GM12873 (cell line): ENCODE measurements at regions not wholly inside any gene's neighbourhood (a gene's known extent, or its start where the extent isn't known, plus 50 kb on each side); places are given as distances from the start of the nearest gene placed in this dataset.

Experiments used
- CTCF ChIP-seq: IDR thresholded peaks from 2 replicates; pipeline ENCODE4 v1.5.1; 2012; ENCODE audit warnings: low read depth, mild to moderate bottlenecking, moderate library complexity, low read length, control low read depth; ENCODE audit not compliant: insufficient read depth; ENCODE audit errors: missing control alignments

- TF ChIP-seq CTCF: no peak
Observed at GRCh38 chr14:22113401-22113800, 439.8 kb upstream of the OR4E1 start.

GRCh38 chr14:22112004-22112403 is 438.4 kb upstream of the OR4E1 start:
- TF ChIP-seq CTCF: peak; percentile 70

GRCh38 chr14:22107753-22108152 is 434.1 kb upstream of the OR4E1 start:
- TF ChIP-seq CTCF: no peak

- no peak for TF ChIP-seq CTCF
Observed at GRCh38 chr14:22106700-22107697, 433.4 kb upstream of the OR4E1 start.

- no peak for TF ChIP-seq CTCF
Observed at GRCh38 chr14:22105624-22106006, 432.0 kb upstream of the OR4E1 start.

GRCh38 chr14:22105006-22105623 is 431.5 kb upstream of the OR4E1 start:
- no peak for TF ChIP-seq CTCF

- TF ChIP-seq CTCF: peak; percentile 60
Observed at GRCh38 chr14:22099942-22100763, 426.5 kb upstream of the OR4E1 start.
